Erythroblast (primary cell): ENCODE measurements at regions not wholly inside any gene's neighbourhood (a gene's known extent, or its start where the extent isn't known, plus 50 kb on each side); places are given as distances from the start of the nearest gene placed in this dataset.

Experiments
- GATA1 ChIP-seq: IDR thresholded peaks from 2 replicates; pipeline ENCODE4 v1.6.1; 2011; ENCODE audit warnings: low read depth, mild to moderate bottlenecking, control low read depth, low read length, moderate library complexity
- POLR2A ChIP-seq: IDR thresholded peaks from 2 replicates; pipeline ENCODE4 v1.6.1; 2011; ENCODE audit warnings: mild to moderate bottlenecking, low read length

- TF ChIP-seq POLR2A (no peak), GATA1 (no peak)
These were observed 54.5 kb upstream of the TAGAP start for GRCh38 chr6:159099276-159099675.
